Neural cell (in vitro differentiated cells): ENCODE measurements at regions not wholly inside any gene's neighbourhood (a gene's known extent, or its start where the extent isn't known, plus 50 kb on each side); places are given as distances from the start of the nearest gene placed in this dataset.

ENCODE experiments used
- H2AFZ ChIP-seq: fragments of 200-600, 300-800 bp; sonication (generic), shearing (Covaris generic); 2 replicates; pipeline ENCODE4 v1.6.0; 2014; ENCODE audit warnings: low read depth, mild to moderate bottlenecking, antibody characterized with exemption, low read length, moderate library complexity
- H3F3A ChIP-seq: fragments of 200-600 bp; shearing (Covaris generic); 2 replicates; pipeline ENCODE4 v1.6.1; 2016; ENCODE audit warnings: mild to moderate bottlenecking, moderate library complexity, mixed read lengths, antibody characterized with exemption, low read length; ENCODE audit not compliant: insufficient read depth, poor library complexity, severe bottlenecking
- H3K27ac ChIP-seq: fragments of 200-600, 300-800 bp; sonication (generic), shearing (Covaris generic); 2 replicates; pipeline ENCODE4 v1.5.1; 2014; ENCODE audit warnings: mild to moderate bottlenecking, low read length, moderate library complexity
- H3K27me3 ChIP-seq: fragments of 300-800, 200-600 bp; sonication (generic), shearing (Covaris generic); 2 replicates; pipeline ENCODE4 v1.6.0; 2014; ENCODE audit warnings: mild to moderate bottlenecking, low read depth, low read length, moderate library complexity; ENCODE audit not compliant: insufficient read depth
- H3K36me3 ChIP-seq: fragments of 300-800, 200-600 bp; sonication (generic), shearing (Covaris generic); 2 replicates; pipeline ENCODE4 v1.5.1; 2014; ENCODE audit warnings: mild to moderate bottlenecking, antibody characterized with exemption, low read length, moderate library complexity; ENCODE audit not compliant: insufficient read depth
- H3K4me2 ChIP-seq: fragments of 300-800, 200-600 bp; sonication (generic), shearing (Covaris generic); 2 replicates; pipeline ENCODE4 v1.6.0; 2014; ENCODE audit warnings: mild to moderate bottlenecking, low read length
- H3K4me3 ChIP-seq: fragments of 300-800, 200-600 bp; sonication (generic), shearing (Covaris generic); 2 replicates; pipeline ENCODE4 v1.5.1; 2014; ENCODE audit warnings: mild to moderate bottlenecking, low read length, moderate library complexity
- H3K79me2 ChIP-seq: fragments of 200-600 bp; shearing (Covaris generic); replicated peaks from 2 replicates; pipeline ENCODE4 v1.6.0; 2014; ENCODE audit warnings: mild to moderate bottlenecking, low read length, moderate library complexity; ENCODE audit not compliant: insufficient read depth
- H3K9ac ChIP-seq: fragments of 300-800, 200-600 bp; sonication (generic), shearing (Covaris generic); 2 replicates; pipeline ENCODE4 v1.6.1; 2016; ENCODE audit warnings: mild to moderate bottlenecking, low read length, mixed read lengths
- H3K9me2 ChIP-seq: fragments of 200-600 bp; shearing (Covaris generic); 2 replicates; pipeline ENCODE4 v1.6.1; 2016; ENCODE audit warnings: mild to moderate bottlenecking, low read length, mixed read lengths; ENCODE audit not compliant: insufficient read depth
- H3K9me3 ChIP-seq: fragments of 200-600, 300-800 bp; sonication (generic), shearing (Covaris generic); 2 replicates; pipeline ENCODE4 v1.6.1; 2016; ENCODE audit warnings: mild to moderate bottlenecking, mixed run types, low read length, moderate library complexity, mixed read lengths
- H4K20me1 ChIP-seq: fragments of 200-600 bp; shearing (Covaris generic); 2 replicates; pipeline ENCODE4 v1.6.1; 2016; ENCODE audit warnings: mild to moderate bottlenecking, mixed run types; ENCODE audit not compliant: insufficient read depth
- CTCF ChIP-seq: fragments of 450-650 bp; IDR thresholded peaks from 2 replicates; pipeline ENCODE4 v1.5.1; 2014; ENCODE audit warnings: antibody characterized with exemption, mild to moderate bottlenecking, moderate library complexity; ENCODE audit not compliant: poor library complexity, severe bottlenecking
- EP300 ChIP-seq: fragments of 450-650 bp; conservative IDR thresholded peaks from 2 replicates; pipeline ENCODE4 v1.6.1; 2014; ENCODE audit warnings: antibody characterized with exemption, mild to moderate bottlenecking, moderate library complexity; ENCODE audit not compliant: poor library complexity, severe bottlenecking
- EZH2 ChIP-seq: fragments of 200-600, 300-800 bp; shearing (Covaris generic), sonication (generic); IDR thresholded peaks from 2 replicates; pipeline ENCODE4 v1.6.1; 2014; ENCODE audit warnings: antibody characterized with exemption, low read length, borderline replicate concordance, mild to moderate bottlenecking; ENCODE audit not compliant: insufficient read depth, poor library complexity, severe bottlenecking
- MXI1 ChIP-seq: fragments of 450-650 bp; conservative IDR thresholded peaks from 2 replicates; pipeline ENCODE4 v1.6.1; 2014; ENCODE audit warnings: antibody characterized with exemption, mild to moderate bottlenecking; ENCODE audit not compliant: poor library complexity, severe bottlenecking
- POLR2AphosphoS5 ChIP-seq: IDR thresholded peaks from 2 replicates; pipeline ENCODE4 v1.6.1; 2012
- RAD21 ChIP-seq: fragments of 450-650 bp; conservative IDR thresholded peaks from 2 replicates; pipeline ENCODE4 v1.6.1; 2014; ENCODE audit warnings: antibody characterized with exemption, mild to moderate bottlenecking, moderate library complexity
- REST ChIP-seq: IDR thresholded peaks from 2 replicates; pipeline ENCODE4 v1.6.1; 2012; ENCODE audit warnings: borderline replicate concordance
- SMC3 ChIP-seq: fragments of 450-650 bp; conservative IDR thresholded peaks from 2 replicates; pipeline ENCODE4 v1.6.1; 2014; ENCODE audit warnings: antibody characterized with exemption, mild to moderate bottlenecking, moderate library complexity; ENCODE audit not compliant: poor library complexity
- TAF1 ChIP-seq: IDR thresholded peaks from 2 replicates; pipeline ENCODE4 v1.6.1; 2012; ENCODE audit warnings: low read depth

GRCh38 chr10:118114992-118115391 is 68.3 kb upstream of the RAB11FIP2 start:
- H3K9ac ChIP-seq = no peak overlapping the region

GRCh38 chr10:118112543-118113125 is 65.9 kb upstream of the RAB11FIP2 start:
- Histone ChIP-seq H3F3A (no peaks in the 10 kb centered on the region), H3K4me2 (no peak overlapping the region), H3K9me2 (no peaks in the 10 kb centered on the region), H3K9ac (no peak overlapping the region), H4K20me1 (no peaks in the 10 kb centered on the region), H3K27ac (no peak overlapping the region), H3K36me3 (no peaks in the 10 kb centered on the region), H3K4me3 (no peak overlapping the region), H3K79me2 (no peaks in the 10 kb centered on the region), H2AFZ (no peak overlapping the region), H3K27me3 (no peaks in the 10 kb centered on the region), H3K9me3 (no peaks in the 10 kb centered on the region)
- TF ChIP-seq TAF1 = no peak
- no peak for TF ChIP-seq SMC3
- no peak for TF ChIP-seq CTCF
- TF ChIP-seq MXI1 = no peak
- TF ChIP-seq RAD21 = no peak
- no peak for TF ChIP-seq POLR2AphosphoS5

More at GRCh38 chr10:118114992-118115391, 68.3 kb upstream of the RAB11FIP2 start:
- no peaks in the 10 kb centered on the region for H3F3A ChIP-seq
- H3K27ac ChIP-seq = no peak overlapping the region
- no peaks in the 10 kb centered on the region for H3K36me3 ChIP-seq
- no peak overlapping the region for H2AFZ ChIP-seq
- H4K20me1 ChIP-seq = no peaks in the 10 kb centered on the region
- no peaks in the 10 kb centered on the region for H3K9me3 ChIP-seq
- no peaks in the 10 kb centered on the region for H3K79me2 ChIP-seq
- H3K27me3 ChIP-seq = no peaks in the 10 kb centered on the region
- H3K9me2 ChIP-seq = no peaks in the 10 kb centered on the region
- TF ChIP-seq SMC3 = no peak
- no peak for TF ChIP-seq EP300
- no peak for TF ChIP-seq EZH2
- TF ChIP-seq RAD21 = no peak
- TF ChIP-seq REST = no peak
- TF ChIP-seq MXI1 = no peak
- TF ChIP-seq POLR2AphosphoS5 = no peak
- no peak for TF ChIP-seq CTCF
- no peak for TF ChIP-seq TAF1
- no peak overlapping the region for H3K4me2 ChIP-seq
- H3K4me3 ChIP-seq = no peak overlapping the region
